HG03025 (cell line): ENCODE measurements at regions not wholly inside any gene's neighbourhood (a gene's known extent, or its start where the extent isn't known, plus 50 kb on each side); places are given as distances from the start of the nearest gene placed in this dataset.
"Not testable (repeated sequence)": the region's sequence is repeated elsewhere in the genome, so short reads cannot be mapped to it uniquely, and the experiment has no call there.

Experiments
- ATAC-seq: cut with Tn5 transposase; IDR thresholded peaks from one replicate; pipeline ENCODE4 v1.9.1; 2021; ENCODE audit warnings: mild to moderate bottlenecking, moderate library complexity; ENCODE audit not compliant: unreplicated experiment, low FRiP score

DNA sequence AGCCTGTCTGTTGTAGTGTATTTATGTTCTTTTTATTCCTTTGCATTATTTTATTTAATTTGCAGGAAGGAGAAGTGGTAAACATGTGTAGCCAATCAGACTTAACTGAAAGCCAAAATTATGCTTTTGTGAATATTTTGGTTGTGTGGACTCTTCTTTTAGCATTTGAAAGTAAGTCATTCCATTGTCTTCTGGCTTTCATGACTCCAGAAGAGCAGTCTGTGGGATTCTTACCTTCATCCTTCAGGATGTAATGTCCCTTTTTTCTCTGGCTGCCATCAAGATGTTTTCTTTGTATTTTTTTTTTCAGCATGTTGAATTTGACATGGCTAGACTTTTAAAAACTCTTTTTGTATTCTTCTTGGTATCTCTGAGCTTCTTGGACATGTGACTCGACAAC is 895.2 kb upstream of the ZEB2 start:
- ATAC-seq, result no peak

DNA sequence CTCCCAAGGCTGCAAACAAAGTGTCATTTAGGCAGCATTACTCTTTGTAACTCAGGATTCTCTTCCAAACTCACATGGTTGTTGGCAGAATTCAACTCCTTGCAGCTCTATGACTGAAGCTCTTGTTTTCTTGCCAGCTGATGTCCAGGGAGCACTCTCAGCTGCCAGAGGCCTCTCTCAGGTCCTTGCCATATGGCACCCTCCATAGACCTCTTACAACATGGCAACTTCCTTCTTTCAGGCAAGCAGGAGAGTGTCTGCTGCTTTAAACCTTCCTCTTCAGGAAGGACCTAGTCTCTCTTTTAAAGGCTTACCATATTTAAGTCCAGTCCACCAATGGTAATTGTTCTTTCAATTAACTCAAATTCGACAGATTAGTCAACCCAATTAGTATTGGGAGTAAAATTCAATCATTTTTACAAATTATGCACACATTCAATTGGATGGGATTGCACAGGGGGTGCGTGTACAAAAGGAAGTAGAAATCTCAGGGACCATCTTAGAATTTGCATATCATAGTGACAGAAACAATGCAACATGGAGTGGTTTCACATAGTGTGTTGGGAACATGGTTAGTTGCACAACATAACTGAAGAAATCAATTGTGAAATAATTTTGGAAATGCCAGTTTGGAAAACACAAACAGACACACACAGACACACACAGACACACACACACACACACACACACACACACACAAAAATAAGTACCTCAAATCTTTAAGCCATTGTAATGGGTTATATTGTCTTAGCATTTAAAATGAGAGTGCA is 893.5 kb upstream of the ZEB2 start:
- no peak for ATAC-seq

DNA sequence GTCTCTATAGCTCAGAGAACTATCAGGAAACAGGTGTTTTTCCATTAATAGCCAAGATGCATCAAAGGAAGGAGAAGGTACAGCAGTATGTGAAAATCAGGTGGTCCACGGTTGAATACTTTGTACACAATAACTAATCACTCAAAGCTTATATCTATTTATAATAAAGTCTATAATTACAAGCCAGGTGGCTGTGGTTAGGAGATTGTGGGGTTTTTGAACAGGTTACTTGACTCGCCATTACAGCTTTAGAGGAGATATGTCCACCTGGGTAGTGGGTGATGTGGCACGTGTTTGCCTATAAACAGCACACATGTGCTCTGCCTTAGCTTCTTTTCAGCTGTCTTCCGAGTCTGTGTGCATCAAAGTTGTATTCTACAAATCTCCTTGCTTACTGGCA is 892.2 kb upstream of the ZEB2 start:
- ATAC-seq, result no peak

DNA sequence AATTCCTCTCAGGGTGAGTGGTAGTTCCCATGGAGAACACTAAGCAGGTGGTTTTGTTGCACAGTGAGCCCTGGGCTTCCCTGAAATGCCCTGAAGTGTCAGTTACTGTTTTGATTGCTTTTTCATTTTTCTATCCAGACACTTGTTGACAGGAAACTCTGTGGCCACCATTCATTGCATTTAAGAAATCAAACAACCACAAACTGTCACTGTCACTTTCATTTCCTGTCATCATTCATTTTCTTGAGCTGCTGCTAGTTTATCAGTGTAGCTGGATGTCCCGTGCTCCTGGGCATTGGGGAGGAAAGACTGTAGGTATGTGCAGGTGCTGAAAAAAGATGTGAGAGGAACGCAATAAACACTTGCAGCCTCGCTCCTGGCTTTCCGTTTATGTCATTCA is 891.6 kb upstream of the ZEB2 start:
- ATAC-seq, result peak; percentile 89

DNA sequence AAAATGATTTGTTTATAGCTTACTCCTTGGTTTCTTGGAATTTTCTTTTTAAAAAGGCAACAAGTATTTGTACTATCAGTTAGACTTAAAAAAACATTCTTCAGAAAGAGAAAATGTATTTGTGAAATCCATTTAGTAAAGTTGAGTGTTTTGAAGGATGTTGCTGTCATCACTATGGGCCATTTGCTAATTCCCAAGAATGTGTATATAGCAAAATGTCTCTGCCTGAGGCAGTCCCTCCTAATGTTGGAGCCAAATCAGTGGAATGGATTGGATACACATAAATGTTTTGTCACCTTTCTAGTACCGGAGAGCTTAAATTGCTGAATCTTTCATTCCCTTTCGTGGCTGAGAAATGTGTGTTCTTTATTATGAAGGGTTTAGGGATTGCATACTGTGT is 890.2 kb upstream of the ZEB2 start:
- no peak for ATAC-seq

DNA sequence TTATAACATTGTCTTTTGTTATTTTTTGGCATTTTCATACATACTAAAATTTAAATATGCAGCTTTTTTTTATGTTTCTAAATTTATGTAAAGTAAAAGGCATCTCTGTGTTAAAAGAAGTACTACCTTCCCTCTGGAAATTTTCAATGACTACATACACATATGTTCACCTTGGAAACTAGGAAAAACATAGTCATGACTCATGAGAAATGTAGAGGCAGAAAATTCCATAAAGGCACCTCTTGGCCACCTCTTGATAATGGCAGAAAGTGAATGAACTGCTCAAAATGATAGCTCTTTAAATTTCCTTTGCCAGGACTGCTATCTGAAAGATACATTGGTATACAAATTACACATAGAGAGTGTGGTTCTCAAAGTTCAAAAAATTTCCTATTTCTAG is 889.1 kb upstream of the ZEB2 start:
- ATAC-seq, result no peak

DNA sequence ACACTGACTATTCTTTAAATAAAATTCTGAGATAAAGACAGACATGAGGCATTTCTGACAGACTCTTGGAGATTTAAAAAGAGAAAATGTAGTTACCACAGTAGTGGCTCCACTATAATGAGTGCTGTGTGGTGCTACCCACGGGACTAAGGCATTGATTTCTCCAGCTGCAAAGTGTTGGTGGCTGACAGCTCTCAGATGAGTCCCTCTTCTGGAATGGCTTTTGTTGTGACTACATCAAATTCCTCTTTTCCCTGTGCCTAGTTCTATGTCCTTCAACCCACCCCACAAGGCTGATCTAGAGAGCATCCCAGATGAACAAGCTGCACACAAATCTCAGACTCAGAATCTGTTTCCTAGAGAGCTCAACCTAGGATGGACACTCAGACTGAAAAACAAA is 884.8 kb upstream of the ZEB2 start:
- ATAC-seq, result no peak

DNA sequence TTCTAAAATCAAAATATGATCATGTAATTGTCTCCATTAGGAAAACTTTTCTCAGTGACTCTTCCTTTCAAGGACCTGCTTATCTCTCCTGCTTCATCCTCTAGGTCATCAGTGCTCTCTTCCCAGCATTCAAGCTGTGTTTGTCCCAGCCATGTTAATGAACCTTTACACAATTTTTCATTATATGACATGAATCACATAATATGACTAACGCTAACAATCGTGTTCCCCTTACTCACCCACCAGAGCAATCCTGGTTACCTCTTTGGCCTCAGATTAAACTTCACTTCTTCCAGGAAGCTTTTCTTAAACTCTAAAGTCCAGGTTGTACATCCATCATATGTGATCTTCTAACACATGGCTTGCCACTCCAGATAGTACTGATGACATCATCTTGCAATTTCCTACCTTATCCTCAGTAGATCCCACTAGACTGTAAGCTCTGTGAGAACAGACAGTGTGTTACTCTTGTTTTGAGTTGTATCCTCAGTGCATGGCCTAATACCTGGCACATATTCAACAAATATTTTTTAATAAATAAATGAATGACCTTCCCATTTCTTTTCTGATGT is 882.9 kb upstream of the ZEB2 start:
- ATAC-seq, result no peak

DNA sequence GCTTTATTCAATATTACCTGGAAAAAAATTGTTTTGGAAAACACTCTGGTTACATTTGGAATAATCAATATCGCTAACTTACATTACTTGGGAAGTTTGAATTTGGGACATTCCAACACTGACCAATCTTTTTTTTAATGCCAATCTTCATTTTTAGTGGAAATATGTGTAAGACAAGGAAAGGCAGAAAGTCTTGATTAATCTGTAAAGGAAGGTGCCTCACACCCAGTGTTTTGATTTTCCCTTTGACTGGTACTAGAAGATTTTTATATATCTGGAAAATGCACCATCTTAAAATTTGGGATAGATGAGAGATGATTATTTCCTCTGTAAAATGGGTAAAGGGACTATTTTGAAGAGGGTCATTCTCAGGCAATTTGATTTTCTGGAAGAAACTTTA is 879.2 kb upstream of the ZEB2 start:
- no peak for ATAC-seq

DNA sequence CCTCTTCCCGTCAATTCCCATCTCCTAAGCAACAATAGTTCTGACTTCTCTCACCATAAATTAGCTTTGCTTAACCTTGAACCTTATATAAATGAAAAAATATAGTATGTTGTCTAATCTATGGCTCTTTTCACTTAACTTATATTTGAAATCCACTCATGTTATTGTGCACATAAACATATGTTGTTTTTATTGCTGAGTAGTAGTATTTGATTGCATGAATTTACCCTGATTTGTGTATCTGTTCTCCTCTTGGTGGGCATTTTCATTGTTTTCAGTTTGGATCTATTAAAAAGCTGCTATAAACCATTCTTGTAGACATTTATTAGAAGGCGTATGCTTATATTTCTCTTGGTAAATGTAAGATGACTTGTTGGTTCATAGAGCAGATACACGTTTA is 874.3 kb upstream of the ZEB2 start:
- ATAC-seq, result no peak

DNA sequence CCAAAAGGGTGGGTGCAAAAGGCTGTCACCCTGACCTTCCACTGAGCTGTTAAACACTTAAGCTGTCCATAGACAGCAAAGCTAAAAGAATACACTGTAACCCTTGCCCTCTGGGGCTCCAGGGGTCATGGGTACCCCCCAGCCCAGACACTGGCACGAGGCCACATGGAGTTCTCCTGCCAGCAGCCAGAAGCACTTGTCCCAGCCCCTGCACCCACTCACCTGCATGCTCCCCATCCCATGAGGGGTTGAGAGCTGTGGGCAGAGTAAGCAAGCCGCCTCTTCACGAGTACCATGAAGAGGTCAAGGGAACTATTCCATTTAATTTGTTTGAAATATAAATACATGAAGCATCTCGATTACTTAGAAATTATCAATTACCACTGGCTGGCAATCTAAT is 867.1 kb upstream of the ZEB2 start:
- no peak for ATAC-seq

DNA sequence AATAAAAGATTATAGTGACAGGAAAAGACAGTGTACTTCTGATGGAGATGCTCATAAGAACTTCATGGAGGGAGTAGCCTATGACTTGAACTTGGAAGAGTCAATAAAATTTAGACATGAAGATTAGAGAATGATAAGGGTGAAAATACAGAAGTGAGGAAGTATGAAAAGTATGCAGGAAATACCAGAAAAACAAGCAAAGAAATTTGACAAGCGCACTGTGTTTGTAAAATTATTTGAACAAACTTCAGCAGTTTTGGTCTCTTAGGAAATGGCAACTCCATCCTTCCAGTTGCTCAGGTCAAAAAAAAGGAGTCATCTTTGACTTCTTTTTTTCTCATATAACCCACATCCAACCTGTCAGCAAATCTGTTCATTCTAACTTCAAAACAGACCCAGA is 864.0 kb upstream of the ZEB2 start:
- ATAC-seq, result no peak

DNA sequence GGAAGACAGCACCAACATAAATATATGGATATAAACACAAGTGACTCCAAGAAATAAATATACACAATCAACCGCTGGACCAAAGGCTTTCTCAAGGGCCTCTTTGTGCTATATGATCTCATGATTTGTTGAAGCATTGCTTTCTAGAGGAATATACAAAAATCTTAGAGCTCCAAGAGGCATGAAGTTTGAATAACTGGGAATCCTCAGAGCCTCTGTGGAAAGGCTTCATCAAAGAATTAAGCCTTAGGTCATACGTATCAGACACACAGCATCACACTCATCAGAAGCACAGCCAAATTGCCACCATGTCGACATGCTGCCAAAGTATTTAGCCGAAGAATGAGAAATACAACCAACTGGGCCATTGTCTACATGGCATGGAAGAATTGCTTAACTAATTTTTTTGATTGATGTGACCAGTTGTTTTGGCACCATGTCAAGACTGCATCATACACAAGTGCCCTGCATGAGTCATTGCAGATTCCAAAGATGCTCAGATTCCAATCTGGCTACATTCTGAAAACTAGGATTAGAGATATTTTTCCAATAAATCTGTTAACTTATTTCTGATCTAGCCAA is 860.6 kb upstream of the ZEB2 start:
- no peak for ATAC-seq

DNA sequence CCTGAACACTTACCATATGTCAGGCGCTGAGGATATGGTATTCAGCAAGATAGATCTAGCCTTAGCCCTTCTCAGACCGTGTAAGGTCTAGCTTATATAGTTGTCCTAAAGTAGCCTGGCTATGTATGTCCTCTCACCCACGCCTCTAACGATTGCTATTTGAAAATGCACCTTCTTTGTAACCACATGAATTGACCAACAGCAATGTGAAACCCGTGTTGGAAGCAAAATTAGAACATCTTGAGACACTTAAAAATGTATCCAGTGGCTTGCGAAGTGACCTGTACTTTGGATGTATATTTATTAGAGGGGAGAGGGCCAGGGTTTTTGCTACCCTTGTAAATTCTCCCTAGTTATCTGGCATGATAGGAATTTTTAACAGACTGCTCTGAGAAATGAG is 860.0 kb upstream of the ZEB2 start:
- ATAC-seq, result no peak

DNA sequence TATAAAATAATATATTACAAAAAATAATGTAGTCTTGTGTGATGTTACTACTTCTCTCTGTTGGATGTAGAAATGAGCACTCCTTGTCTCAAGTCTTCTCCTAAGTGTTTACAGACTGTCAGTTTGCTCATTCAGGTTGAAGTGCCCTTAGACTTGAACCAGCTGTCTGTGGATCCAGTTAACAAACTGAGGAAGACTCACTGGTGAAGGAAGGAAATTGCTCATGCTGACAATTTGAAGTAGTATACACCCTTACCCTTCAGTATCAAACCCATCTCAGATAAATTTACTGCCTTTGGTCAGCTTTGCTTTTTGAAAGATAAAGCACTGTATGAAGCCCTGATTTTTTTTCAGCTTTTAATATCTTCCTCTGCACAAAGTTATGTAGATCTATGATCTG is 854.2 kb upstream of the ZEB2 start:
- no peak for ATAC-seq

DNA sequence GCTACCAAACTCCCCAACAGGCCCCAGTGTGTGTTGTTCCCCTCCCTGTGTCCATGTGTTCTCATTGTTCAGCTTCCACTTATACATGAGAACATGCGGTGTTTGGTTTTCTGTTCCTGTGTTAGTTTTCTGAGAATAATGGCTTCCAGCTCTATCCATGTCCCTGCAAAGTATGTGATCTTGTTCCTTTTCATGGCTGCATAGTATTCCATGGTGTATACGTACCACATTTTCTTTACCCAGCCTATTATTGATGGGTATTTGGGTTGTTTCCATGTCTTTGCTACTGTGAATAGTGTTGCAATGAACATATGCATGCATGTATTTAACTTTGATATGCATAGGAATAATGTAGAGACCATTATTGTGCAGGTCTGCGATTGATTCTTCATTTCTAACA is 847.4 kb upstream of the ZEB2 start:
- ATAC-seq, result not testable (repeated sequence)

DNA sequence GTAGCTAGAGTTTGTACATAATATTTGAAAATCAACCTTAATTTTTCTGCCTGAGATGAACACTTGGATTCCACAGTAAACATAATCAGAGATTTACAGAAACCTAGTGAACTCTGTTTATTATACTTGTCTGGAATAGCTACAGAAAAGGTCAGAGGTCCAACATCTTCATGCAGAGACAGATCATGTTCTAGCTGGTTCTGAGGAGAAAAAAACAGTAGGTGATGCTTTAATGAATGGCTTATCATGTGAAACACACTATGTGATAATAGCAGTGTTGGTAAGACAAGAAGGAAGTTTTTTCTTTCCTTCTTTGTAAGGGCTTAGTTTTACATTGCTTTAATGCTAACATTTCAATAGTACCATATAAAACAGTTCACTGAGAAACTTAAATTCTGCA is 846.4 kb upstream of the ZEB2 start:
- no peak for ATAC-seq

DNA sequence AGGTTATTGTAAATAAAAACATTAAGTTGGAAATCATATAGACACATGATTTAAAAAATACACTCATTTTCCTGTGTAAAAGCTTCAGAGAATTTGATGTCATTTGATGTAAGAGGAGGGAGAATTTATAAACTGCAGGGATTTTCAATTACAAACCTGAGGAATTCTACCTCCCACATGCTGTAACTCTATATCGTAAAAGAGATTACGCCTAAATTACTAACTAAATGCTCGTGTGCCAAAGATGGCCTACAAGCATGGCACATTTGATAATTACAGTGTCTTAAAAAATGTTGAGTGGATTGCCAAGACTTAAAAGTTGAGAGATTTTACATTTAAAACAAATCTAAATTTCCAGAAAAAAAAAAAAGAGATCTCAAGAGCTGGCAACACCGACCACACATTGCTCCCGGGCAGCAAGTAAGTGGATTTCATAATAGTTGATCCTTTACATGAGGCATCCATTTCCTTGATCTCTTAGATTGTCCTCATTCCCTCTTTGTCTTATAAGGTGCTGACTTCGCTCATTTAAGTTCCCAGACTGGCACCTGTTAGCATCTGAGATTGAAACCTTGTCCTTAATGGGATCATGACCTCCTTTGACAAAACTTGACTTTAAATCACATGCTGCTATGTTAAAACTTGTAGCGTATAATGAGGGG is 840.3 kb upstream of the ZEB2 start:
- ATAC-seq, result no peak

DNA sequence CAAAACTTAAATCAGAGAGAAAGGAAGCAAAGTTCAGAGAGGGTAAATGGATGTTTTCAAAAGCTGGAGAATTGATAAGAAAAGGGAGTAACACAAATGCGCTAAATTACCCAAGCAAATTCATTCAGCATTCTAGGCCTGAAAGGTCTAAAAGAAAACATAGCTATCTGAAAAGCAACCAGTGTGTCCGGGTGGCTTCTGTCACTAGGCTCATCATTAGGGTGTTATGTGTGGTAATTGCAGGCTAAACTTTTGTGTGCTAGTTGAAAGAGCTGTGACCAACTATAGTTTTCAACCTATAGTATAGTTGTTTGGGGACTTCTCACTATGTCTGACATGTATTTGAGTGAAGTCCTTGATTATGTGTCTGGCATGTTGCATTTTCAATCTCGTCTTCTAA is 839.6 kb upstream of the ZEB2 start:
- no peak for ATAC-seq

DNA sequence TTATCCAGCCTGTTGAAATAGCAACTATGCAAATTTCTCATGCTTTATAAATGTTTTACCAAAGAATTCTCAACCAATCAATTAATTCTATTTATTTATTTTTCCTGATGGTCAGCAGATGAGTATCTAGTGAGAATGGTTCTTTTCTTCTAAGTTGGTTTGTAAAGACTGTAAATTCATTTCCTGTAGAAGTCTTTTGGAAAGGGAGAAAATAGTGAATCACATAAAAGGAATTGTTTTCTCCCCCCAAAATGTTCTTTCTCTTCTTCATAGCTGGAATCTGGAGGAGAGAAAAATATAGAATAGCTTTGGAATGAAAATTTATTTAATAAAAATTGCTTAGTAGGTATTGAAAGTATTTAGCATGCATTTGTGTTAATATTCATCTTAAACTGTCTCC is 836.1 kb upstream of the ZEB2 start:
- ATAC-seq, result no peak

DNA sequence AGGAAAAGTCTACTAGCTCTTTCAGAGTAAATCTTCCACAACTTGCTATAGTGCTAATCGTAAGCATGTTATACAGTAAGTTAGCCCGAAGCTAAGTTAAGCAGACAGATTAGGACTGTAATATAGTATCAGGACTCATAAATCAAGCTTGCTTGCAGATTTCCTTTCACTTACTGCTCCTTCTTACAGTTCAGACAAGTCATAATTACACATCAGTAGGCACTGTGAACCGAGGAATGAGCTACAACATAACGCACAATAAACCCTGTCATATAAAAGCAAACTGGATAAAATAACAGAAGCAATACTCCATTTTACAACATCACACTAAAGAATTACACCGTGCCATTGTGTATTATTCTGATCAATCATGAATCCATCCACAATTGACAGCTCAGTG is 832.6 kb upstream of the ZEB2 start:
- ATAC-seq, result no peak
